GM12875 (cell line): ENCODE measurements at regions not wholly inside any gene's neighbourhood (a gene's known extent, or its start where the extent isn't known, plus 50 kb on each side); places are given as distances from the start of the nearest gene placed in this dataset.

Experiments used
- H3K4me3 ChIP-seq: one replicate; pipeline ENCODE4 v1.5.1; 2011; ENCODE audit warnings: low read depth, low read length, control low read depth
- TF ChIP-seq, protein P1 (sequence below): IDR thresholded peaks from 2 replicates; pipeline ENCODE4 v1.5.1; 2011; ENCODE audit warnings: low read depth, mild to moderate bottlenecking, control low read depth, inconsistent platforms, low read length, moderate library complexity, borderline replicate concordance; ENCODE audit not compliant: insufficient read depth

DNA sequence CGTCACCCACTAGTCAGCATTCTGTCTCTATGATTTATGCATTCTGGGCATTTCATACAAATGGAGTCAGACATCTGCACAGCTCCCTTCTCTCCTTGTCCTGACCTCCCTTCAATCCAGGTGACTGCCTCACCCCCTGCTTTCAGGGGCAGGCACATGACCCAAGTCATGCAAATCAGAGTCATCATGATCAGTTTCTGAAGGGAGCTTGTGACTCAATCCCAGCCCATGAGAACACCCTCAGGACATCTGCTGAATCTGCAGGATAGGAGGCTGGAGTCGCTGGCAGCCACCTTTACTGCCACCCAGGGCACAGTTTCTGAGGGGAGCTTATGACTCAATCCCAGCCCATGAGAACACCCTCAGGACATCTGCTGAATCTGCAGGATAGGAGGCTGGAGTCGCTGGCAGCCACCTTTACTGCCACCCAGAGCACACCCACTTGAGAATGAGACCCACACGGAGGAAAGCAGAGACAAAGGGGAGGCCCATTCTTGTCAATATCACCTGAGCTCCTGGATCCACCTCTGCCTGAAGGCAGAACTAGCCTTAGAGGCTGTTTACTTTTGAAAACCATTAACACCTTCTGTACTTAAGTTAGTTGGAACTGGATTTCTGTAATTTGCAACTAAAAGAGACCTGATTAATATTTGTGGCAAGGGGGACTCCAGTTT lies 62.3 kb upstream of the SLC25A33 start:
- TF ChIP-seq, protein P1, sequence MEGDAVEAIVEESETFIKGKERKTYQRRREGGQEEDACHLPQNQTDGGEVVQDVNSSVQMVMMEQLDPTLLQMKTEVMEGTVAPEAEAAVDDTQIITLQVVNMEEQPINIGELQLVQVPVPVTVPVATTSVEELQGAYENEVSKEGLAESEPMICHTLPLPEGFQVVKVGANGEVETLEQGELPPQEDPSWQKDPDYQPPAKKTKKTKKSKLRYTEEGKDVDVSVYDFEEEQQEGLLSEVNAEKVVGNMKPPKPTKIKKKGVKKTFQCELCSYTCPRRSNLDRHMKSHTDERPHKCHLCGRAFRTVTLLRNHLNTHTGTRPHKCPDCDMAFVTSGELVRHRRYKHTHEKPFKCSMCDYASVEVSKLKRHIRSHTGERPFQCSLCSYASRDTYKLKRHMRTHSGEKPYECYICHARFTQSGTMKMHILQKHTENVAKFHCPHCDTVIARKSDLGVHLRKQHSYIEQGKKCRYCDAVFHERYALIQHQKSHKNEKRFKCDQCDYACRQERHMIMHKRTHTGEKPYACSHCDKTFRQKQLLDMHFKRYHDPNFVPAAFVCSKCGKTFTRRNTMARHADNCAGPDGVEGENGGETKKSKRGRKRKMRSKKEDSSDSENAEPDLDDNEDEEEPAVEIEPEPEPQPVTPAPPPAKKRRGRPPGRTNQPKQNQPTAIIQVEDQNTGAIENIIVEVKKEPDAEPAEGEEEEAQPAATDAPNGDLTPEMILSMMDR, result no peak
- no peak overlapping the region for H3K4me3 ChIP-seq

DNA sequence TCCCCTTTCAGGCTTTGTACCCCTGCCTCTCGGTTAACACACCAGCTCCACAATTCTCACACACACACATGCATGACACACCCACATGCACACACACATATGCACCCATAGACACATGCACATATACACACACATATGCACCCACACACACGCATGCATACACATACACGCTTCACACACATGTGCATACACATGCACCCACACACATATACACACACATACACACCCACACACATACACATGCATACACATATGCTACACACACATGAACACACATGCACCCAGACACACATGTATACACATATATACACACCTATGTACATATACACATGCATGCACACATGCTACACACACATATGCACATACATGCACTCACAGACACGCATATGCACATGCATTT lies 61.7 kb upstream of the SLC25A33 start:
- TF ChIP-seq, protein P1, result no peak
- no peak overlapping the region for H3K4me3 ChIP-seq

DNA sequence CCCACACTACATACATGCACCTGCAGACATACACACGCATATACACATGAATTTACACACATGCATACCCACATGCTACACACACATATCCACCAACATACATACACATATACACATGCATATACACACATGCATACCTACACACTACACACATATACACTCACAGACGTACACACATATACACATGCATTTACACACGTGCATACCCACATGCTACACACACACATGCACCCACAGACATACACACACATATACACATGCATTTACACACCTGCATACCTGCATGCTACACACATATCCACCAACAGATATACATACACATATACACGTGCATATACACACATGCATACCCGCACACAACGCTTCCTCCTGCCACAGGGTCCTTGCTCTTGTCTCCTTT lies 61.2 kb upstream of the SLC25A33 start:
- TF ChIP-seq, protein P1, result no peak
- no peak overlapping the region for H3K4me3 ChIP-seq

DNA sequence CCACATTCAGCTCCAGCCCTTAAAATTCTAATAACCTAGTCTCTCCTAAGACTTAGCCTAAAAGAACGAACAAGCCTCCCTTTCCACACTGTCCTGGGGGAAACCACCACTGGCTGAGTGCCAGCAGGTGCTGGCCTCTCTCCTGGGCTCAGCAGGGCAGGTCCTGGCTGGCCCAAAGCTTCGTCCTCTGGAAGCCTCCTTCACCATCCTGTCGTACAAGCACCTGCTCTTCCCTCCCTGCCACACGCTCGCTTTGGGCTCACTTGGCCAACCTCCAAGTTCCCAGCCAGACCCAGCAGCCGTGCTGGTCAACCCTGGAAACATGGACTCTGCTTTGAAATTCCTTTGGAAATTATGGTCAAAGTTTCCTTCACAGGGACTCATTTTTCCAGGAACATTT lies 58.2 kb upstream of the SLC25A33 start:
- TF ChIP-seq, protein P1, result no peak
- H3K4me3 ChIP-seq, result no peak overlapping the region

DNA sequence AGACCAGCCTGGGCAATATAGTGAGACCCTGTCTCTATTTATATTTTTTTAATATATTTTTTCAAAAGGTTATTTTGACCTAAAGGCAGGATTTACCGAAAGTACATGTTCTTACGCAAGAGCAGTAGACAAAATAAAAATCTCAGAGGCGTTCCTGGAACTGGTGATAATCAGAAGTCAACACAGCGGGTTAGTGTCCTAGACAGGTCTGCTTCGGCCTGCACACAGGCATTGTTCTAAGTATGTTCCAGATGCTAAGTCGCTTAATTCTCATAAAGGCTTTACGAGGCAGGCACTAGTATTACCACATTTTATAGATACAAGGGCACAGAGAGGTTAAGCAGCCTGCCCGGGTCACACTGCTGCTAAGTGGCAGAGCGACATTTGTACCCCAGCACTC lies 56.9 kb upstream of the SLC25A33 start:
- no peak overlapping the region for H3K4me3 ChIP-seq

DNA sequence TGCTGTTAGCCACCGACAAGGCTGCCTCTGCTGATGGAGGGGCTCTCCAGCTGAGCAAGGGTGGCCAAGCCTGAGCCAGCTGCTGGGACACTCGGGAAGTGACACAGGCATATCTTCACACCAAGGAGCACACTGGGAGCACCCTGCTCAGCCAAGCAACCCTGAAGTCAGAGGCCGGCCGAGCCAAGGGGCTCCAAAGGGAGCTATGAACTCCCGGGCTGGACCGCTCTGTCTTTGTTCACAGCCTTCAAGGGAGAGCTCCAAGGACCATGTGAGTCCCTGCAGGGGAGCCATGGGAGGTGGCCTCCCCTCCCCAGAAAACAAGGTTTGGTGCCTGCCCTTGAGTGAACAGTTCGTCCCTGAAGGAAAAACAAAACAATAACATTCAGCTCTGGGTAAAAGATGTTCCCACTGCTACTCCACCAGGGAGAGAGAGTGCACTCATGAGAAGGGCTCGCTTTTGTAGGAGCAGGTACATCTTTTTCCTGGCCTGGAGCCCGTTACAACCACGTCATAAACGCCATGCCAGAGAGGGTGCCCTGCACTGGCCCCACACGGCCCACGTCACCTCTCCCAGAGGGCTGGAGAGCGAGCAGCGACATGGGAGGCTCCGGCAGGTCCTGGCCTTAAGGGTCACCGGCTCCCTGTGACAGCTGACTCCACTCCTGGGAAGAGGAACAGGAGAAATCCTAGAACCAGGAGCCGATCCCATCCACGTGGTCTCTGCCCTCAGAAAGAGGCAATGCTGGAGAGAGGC lies 56.3 kb upstream of the SLC25A33 start:
- TF ChIP-seq, protein P1, result no peak
- H3K4me3 ChIP-seq, result no peak overlapping the region

More for the DNA sequence above, 56.9 kb upstream of the SLC25A33 start:
- TF ChIP-seq, protein P1, result no peak
